Keratinocyte (primary cell): ENCODE measurements at regions not wholly inside any gene's neighbourhood (a gene's known extent, or its start where the extent isn't known, plus 50 kb on each side); places are given as distances from the start of the nearest gene placed in this dataset.

Source experiments
- EZH2 ChIP-seq: IDR thresholded peaks from one replicate; pipeline ENCODE4 v1.6.1; 2012; ENCODE audit warnings: inconsistent platforms, mild to moderate bottlenecking, low read length, moderate library complexity
- TF ChIP-seq, protein P1 (sequence below), 3 experiments: IDR thresholded peaks in 1 of 3; conservative IDR thresholded peaks in 1 of 3; optimal IDR thresholded peaks in 1 of 3; 2 replicates in 2 of 3; 3 replicates in 1 of 3; pipeline versions ENCODE3 to v1.5.1; 2011; ENCODE audit warnings: low read length in 3 of 3, mild to moderate bottlenecking in 3 of 3, moderate library complexity in 2 of 3, control low read depth in 1 of 3, inconsistent platforms in 1 of 3; ENCODE audit not compliant: insufficient read depth in 2 of 3; ENCODE audit errors: extremely low read depth in 1 of 3

DNA sequence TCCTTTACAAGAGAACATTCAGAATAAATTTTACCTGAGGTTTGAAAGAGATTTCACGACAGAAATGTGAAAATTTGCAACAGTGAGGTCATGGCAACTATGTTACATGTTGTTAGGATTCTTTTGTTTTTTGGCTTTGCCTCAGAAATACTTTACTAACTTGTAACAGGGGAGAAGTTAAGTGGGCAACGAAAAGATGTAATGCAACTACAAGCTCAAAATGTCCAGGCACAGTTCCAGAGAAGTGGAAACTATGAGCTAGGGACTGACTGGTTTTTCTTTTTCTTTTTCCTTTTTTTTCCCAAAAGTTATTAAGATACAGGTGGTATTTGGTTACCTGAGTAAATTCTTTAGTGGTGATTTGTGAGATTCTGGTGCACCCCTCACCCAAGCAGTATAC lies 111.5 kb upstream of the PPP2R3A start:
- TF ChIP-seq, protein P1, sequence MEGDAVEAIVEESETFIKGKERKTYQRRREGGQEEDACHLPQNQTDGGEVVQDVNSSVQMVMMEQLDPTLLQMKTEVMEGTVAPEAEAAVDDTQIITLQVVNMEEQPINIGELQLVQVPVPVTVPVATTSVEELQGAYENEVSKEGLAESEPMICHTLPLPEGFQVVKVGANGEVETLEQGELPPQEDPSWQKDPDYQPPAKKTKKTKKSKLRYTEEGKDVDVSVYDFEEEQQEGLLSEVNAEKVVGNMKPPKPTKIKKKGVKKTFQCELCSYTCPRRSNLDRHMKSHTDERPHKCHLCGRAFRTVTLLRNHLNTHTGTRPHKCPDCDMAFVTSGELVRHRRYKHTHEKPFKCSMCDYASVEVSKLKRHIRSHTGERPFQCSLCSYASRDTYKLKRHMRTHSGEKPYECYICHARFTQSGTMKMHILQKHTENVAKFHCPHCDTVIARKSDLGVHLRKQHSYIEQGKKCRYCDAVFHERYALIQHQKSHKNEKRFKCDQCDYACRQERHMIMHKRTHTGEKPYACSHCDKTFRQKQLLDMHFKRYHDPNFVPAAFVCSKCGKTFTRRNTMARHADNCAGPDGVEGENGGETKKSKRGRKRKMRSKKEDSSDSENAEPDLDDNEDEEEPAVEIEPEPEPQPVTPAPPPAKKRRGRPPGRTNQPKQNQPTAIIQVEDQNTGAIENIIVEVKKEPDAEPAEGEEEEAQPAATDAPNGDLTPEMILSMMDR (optimal IDR thresholded peaks at IDR 0.05 in 1 of 3, IDR thresholded peaks at IDR 0.05 in 1 of 3, conservative IDR thresholded peaks at IDR 0.05 in 1 of 3; ENCODE audit: extremely low read depth in 1 of 3, insufficient read depth in 2 of 3, low read length in 3 of 3): no peak
- no peak for TF ChIP-seq EZH2
